Keratinocyte (primary cell): ENCODE measurements at regions not wholly inside any gene's neighbourhood (a gene's known extent, or its start where the extent isn't known, plus 50 kb on each side); places are given as distances from the start of the nearest gene placed in this dataset.

Experiments
- DNase-seq: peaks from one replicate; pipeline ENCODE4 v3.0.0-alpha.2; 2011; ENCODE audit warnings: low read depth, missing footprints, low spot score
- FAIRE-seq: peaks from 2 replicates; lab custom pipeline; 2011; peaks lifted over from hg19 to GRCh38; lab: Jason Lieb, UNC
- H2AFZ ChIP-seq: 2 replicates; pipeline ENCODE4 v1.6.0; 2012; ENCODE audit warnings: low read length, control low read depth, inconsistent platforms; ENCODE audit not compliant: control insufficient read depth
- H3K27ac ChIP-seq: 2 replicates; pipeline ENCODE4 v1.5.1; 2011; ENCODE audit warnings: low read length; ENCODE audit not compliant: control insufficient read depth, insufficient read depth
- H3K27me3 ChIP-seq: 3 replicates; pipeline ENCODE4 v1.6.0; 2011; ENCODE audit warnings: low read length; ENCODE audit not compliant: control insufficient read depth, insufficient read depth; ENCODE audit errors: extremely low read depth
- H3K36me3 ChIP-seq, 2 experiments: 2 replicates in 1 of 2; 3 replicates in 1 of 2; pipeline ENCODE4 v1.5.1; 2011; ENCODE audit warnings: low read length in 2 of 2, mild to moderate bottlenecking in 1 of 2; ENCODE audit not compliant: control insufficient read depth in 2 of 2, insufficient read depth in 2 of 2; ENCODE audit errors: extremely low read depth in 1 of 2
- H3K4me1 ChIP-seq: 3 replicates; pipeline ENCODE4 v1.5.1; 2011; ENCODE audit warnings: low read length; ENCODE audit not compliant: control insufficient read depth, insufficient read depth; ENCODE audit errors: extremely low read depth
- H3K4me2 ChIP-seq: 3 replicates; pipeline ENCODE4 v1.6.0; 2011; ENCODE audit warnings: low read depth, low read length; ENCODE audit not compliant: control insufficient read depth, insufficient read depth; ENCODE audit errors: extremely low read depth
- H3K4me3 ChIP-seq, 3 experiments: fragments of 200-600 bp in 1 of 3; sonication (generic) in 1 of 3; 2 replicates in 2 of 3; 3 replicates in 1 of 3; pipeline ENCODE4 v1.5.1; 2011 to 2016; ENCODE audit warnings: low read length in 3 of 3, mild to moderate bottlenecking in 3 of 3, control low read depth in 2 of 3, inconsistent platforms in 1 of 3, low read depth in 1 of 3, mixed read lengths in 1 of 3, mixed run types in 1 of 3, moderate library complexity in 1 of 3; ENCODE audit not compliant: control insufficient read depth in 2 of 3, insufficient read depth in 2 of 3; ENCODE audit errors: extremely low read depth in 1 of 3
- H3K79me2 ChIP-seq: 2 replicates; pipeline ENCODE4 v1.6.0; 2012; ENCODE audit warnings: low read length; ENCODE audit not compliant: control insufficient read depth, insufficient read depth
- H3K9ac ChIP-seq: 3 replicates; pipeline ENCODE4 v1.6.0; 2011; ENCODE audit warnings: low read length; ENCODE audit not compliant: control insufficient read depth, insufficient read depth; ENCODE audit errors: extremely low read depth
- H3K9me1 ChIP-seq: 3 replicates; pipeline ENCODE4 v1.6.0; 2011; ENCODE audit warnings: low read length; ENCODE audit not compliant: control insufficient read depth, insufficient read depth; ENCODE audit errors: extremely low read depth
- H3K9me3 ChIP-seq: 2 replicates; pipeline ENCODE4 v1.5.1; 2012; ENCODE audit warnings: low read depth, low read length; ENCODE audit not compliant: control insufficient read depth
- H4K20me1 ChIP-seq: 3 replicates; pipeline ENCODE4 v1.6.0; 2011; ENCODE audit warnings: low read length; ENCODE audit not compliant: control insufficient read depth, insufficient read depth; ENCODE audit errors: extremely low read depth
- EZH2 ChIP-seq: IDR thresholded peaks from one replicate; pipeline ENCODE4 v1.6.1; 2012; ENCODE audit warnings: inconsistent platforms, mild to moderate bottlenecking, low read length, moderate library complexity
- dilution Hi-C: fragments of 300-500 bp; cut with MboI; formaldehyde crosslinking; loops from one replicate; pipeline ENCODE4 v1.7.0; 2020; ENCODE audit warnings: low sequenced_read_pairs; ENCODE audit not compliant: extremely low pct_ligation_motif_present
- TF ChIP-seq, protein P1 (sequence below), 3 experiments: IDR thresholded peaks in 1 of 3; conservative IDR thresholded peaks in 1 of 3; optimal IDR thresholded peaks in 1 of 3; 2 replicates in 2 of 3; 3 replicates in 1 of 3; pipeline versions ENCODE3 to v1.5.1; 2011; ENCODE audit warnings: low read length in 3 of 3, mild to moderate bottlenecking in 3 of 3, moderate library complexity in 2 of 3, control low read depth in 1 of 3, inconsistent platforms in 1 of 3; ENCODE audit not compliant: insufficient read depth in 2 of 3; ENCODE audit errors: extremely low read depth in 1 of 3

DNA sequence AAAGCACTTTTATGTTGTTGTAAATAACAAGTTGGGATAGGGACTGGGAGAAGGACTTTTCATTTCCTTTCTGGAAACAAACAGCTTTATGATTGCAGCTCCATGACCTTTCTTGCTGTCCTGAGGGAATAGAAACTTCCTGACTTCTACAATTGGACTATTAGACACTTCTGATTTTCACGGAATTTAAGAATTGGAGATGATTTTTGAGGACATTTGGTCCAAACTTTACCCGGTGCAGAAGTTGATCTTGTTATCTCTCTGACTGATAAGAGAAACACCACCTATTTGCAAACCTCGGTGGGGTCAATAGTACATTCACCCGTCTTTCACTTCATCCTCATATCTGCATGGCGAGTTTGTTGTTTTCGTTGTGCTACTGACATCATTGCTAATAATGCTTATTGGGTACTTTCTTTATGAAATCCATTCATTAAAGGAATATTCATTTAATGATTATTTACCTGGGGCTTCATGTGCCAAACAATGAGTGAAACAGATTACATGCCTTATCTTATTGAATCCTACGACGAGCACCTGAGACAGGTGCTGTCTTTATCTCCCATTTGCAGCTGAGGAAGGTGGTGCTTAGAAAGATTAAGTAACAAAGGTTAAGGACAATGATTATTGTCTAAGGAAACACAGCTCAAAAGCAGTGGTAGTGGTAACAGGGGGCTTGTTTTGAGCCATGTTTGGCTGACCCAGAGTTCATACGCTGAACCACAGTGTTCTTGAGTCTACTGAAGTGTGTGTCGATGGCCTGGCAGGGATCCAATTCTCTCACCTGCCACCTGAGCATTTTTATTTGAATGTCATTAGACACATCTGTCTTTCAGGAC lies 176.9 kb upstream of the FAM20A start:
- H3K79me2 ChIP-seq: no peaks in the 10 kb centered on the region
- H3K9me1 ChIP-seq: no peaks in the 10 kb centered on the region
- H3K36me3 ChIP-seq: no peaks in the 10 kb centered on the region
- no peak overlapping the region for H3K4me3 ChIP-seq
- FAIRE-seq: no peak
- no peak overlapping the region for H3K9ac ChIP-seq
- H3K27me3 ChIP-seq: no peaks in the 10 kb centered on the region
- TF ChIP-seq, protein P1, sequence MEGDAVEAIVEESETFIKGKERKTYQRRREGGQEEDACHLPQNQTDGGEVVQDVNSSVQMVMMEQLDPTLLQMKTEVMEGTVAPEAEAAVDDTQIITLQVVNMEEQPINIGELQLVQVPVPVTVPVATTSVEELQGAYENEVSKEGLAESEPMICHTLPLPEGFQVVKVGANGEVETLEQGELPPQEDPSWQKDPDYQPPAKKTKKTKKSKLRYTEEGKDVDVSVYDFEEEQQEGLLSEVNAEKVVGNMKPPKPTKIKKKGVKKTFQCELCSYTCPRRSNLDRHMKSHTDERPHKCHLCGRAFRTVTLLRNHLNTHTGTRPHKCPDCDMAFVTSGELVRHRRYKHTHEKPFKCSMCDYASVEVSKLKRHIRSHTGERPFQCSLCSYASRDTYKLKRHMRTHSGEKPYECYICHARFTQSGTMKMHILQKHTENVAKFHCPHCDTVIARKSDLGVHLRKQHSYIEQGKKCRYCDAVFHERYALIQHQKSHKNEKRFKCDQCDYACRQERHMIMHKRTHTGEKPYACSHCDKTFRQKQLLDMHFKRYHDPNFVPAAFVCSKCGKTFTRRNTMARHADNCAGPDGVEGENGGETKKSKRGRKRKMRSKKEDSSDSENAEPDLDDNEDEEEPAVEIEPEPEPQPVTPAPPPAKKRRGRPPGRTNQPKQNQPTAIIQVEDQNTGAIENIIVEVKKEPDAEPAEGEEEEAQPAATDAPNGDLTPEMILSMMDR (optimal IDR thresholded peaks at IDR 0.05 in 1 of 3, IDR thresholded peaks at IDR 0.05 in 1 of 3, conservative IDR thresholded peaks at IDR 0.05 in 1 of 3; ENCODE audit: extremely low read depth in 1 of 3, insufficient read depth in 2 of 3, low read length in 3 of 3): no peak
- TF ChIP-seq EZH2: no peak
- H4K20me1 ChIP-seq: no peaks in the 10 kb centered on the region
- dilution Hi-C loops: no loop called here
- no peaks in the 10 kb centered on the region for H3K4me1 ChIP-seq
- H3K27ac ChIP-seq: no peak overlapping the region
- H2AFZ ChIP-seq: no peak overlapping the region
- no peak for DNase-seq
- H3K9me3 ChIP-seq: no peaks in the 10 kb centered on the region
- H3K4me2 ChIP-seq: no peak overlapping the region

DNA sequence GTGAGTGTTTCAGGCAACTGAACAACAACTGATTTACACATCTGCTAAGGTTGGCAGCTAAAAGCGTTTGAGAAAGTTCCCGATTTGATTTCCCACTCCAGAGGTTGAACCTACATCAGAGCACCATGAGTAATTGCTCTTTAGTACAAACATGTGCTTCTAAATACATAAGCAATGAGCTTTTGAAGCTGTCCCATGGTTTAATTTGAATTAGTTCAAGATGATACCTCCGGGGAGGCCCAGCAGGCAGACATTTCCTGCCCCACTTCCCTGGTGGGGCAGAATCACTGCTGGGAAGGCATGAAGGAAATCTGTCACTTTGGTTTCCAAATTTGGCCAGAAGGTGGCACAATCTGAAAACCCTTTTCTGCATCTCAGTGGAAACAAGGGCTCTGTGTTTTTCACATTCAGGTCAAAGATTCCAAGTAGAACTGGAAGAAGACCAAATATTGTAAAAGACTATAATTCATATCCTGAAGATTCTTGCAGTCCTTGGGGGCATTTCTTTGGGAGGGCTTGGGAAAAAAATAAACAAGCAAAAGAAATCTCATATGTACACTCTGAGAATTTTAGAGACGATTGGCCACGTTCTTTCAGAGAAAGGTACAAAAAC lies 176.2 kb upstream of the FAM20A start:
- H3K36me3 ChIP-seq: no peaks in the 10 kb centered on the region
- no peak overlapping the region for H3K4me2 ChIP-seq
- H3K4me3 ChIP-seq: no peak overlapping the region

More for the DNA sequence above, 176.2 kb upstream of the FAM20A start:
- Histone ChIP-seq H3K27me3 (no peaks in the 10 kb centered on the region), H3K27ac (no peak overlapping the region), H3K9me1 (no peaks in the 10 kb centered on the region), H3K4me1 (no peaks in the 10 kb centered on the region), H4K20me1 (no peaks in the 10 kb centered on the region), H2AFZ (no peak overlapping the region), H3K79me2 (no peaks in the 10 kb centered on the region), H3K9me3 (no peaks in the 10 kb centered on the region), H3K9ac (no peak overlapping the region)
- DNase-seq (no peak), FAIRE-seq (peak; percentile 67)
- dilution Hi-C loops: no loop called here
- TF ChIP-seq EZH2: no peak
- TF ChIP-seq, protein P1 (optimal IDR thresholded peaks at IDR 0.05 in 1 of 3, IDR thresholded peaks at IDR 0.05 in 1 of 3, conservative IDR thresholded peaks at IDR 0.05 in 1 of 3; ENCODE audit: extremely low read depth in 1 of 3, insufficient read depth in 2 of 3, low read length in 3 of 3): peak; percentile 58 to 69 (median 61)
